ENCODE measurements at regions not wholly inside any gene's neighbourhood (a gene's known extent, or its start where the extent isn't known, plus 50 kb on each side); places are given as distances from the start of the nearest gene placed in this dataset.

- TF ChIP-seq CTCF (IDR thresholded peaks at IDR 0.05) = no peak
- no peak for TF ChIP-seq E2F6 (IDR thresholded peaks at IDR 0.05; ENCODE audit: borderline replicate concordance, low read depth)
- no peak for TF ChIP-seq POLR2A (IDR thresholded peaks at IDR 0.05; ENCODE audit: low read length)
- TF ChIP-seq EP300 (IDR thresholded peaks at IDR 0.05) = no peak
- TF ChIP-seq FOSL2 (IDR thresholded peaks at IDR 0.05) = no peak
- no peak for TF ChIP-seq FOSL2 (CRISPR knock-in tag; IDR thresholded peaks at IDR 0.05)
- no peak for TF ChIP-seq RAD21 (conservative IDR thresholded peaks at IDR 0.05 in 1 of 2, IDR thresholded peaks at IDR 0.05 in 1 of 2)
- TF ChIP-seq KDM5A (IDR thresholded peaks at IDR 0.05) = no peak
- TF ChIP-seq JUN (IDR thresholded peaks at IDR 0.05) = no peak
- no peak for TF ChIP-seq ELK1 (IDR thresholded peaks at IDR 0.05; ENCODE audit: low read depth, low read length)
Observed at GRCh38 chr2:103986001-103986400, 867.9 kb upstream of the POU3F3 start.
